HepG2 (cell line): ENCODE measurements at regions not wholly inside any gene's neighbourhood (a gene's known extent, or its start where the extent isn't known, plus 50 kb on each side); places are given as distances from the start of the nearest gene placed in this dataset.

Source experiments
- CBX1 ChIP-seq: IDR thresholded peaks from one replicate; pipeline ENCODE4 v1.6.1; 2016; ENCODE audit warnings: antibody characterized with exemption, low read depth
- CHD4 ChIP-seq: fragments of 200-600 bp; sonication (generic); IDR thresholded peaks from 2 replicates; pipeline ENCODE4 v1.7.0; 2017; ENCODE audit warnings: mild to moderate bottlenecking, low read length, borderline replicate concordance
- ELF1 ChIP-seq: sonication (generic); formaldehyde crosslinking; IDR thresholded peaks from 2 replicates; pipeline ENCODE4 v1.4.0; 2020; ENCODE audit warnings: missing genetic modification reagents
- HCFC1 ChIP-seq: fragments of 150-350 bp; IDR thresholded peaks from 2 replicates; pipeline ENCODE4 v1.6.1; 2014; ENCODE audit warnings: low read depth, low read length
- HOXA9 ChIP-seq: sonication (generic); formaldehyde crosslinking; IDR thresholded peaks from 2 replicates; pipeline ENCODE4 v1.8.1; 2022; ENCODE audit warnings: missing genetic modification reagents, mild to moderate bottlenecking, moderate library complexity, borderline replicate concordance
- NR2C2 ChIP-seq: sonication (generic); formaldehyde crosslinking; IDR thresholded peaks from 2 replicates; pipeline ENCODE4 v1.4.0; 2020; ENCODE audit warnings: missing genetic modification reagents, mild to moderate bottlenecking, moderate library complexity, borderline replicate concordance
- RBFOX2 ChIP-seq: fragments of 200-400 bp; formaldehyde crosslinking; IDR thresholded peaks from 2 replicates; pipeline ENCODE4 v1.6.1; 2017; ENCODE audit warnings: low read depth, mild to moderate bottlenecking, low read length
- SP140L ChIP-seq: sonication (generic); formaldehyde crosslinking; IDR thresholded peaks from 2 replicates; pipeline ENCODE4 v1.4.0; 2020; ENCODE audit warnings: missing genetic modification reagents, borderline replicate concordance
- SP4 ChIP-seq: sonication (generic); formaldehyde crosslinking; IDR thresholded peaks from 2 replicates; pipeline ENCODE4 v1.8.1; 2023; ENCODE audit warnings: mild to moderate bottlenecking, missing genetic modification reagents
- SUZ12 ChIP-seq: fragments of 150-350 bp; IDR thresholded peaks from 2 replicates; pipeline ENCODE4 v1.6.1; 2014; ENCODE audit warnings: low read depth, low read length
- TEAD3 ChIP-seq: optimal IDR thresholded peaks from 2 replicates; pipeline ENCODE3; 2016; ENCODE audit warnings: borderline replicate concordance
- ZBTB21 ChIP-seq: sonication (generic); formaldehyde crosslinking; IDR thresholded peaks from 2 replicates; pipeline ENCODE4 v1.4.0; 2020; ENCODE audit warnings: missing genetic modification reagents
- ZFP37 ChIP-seq: sonication (generic); formaldehyde crosslinking; IDR thresholded peaks from 2 replicates; pipeline ENCODE4 v1.4.0; 2020; ENCODE audit warnings: missing genetic modification reagents, borderline replicate concordance
- ZFX ChIP-seq: sonication (generic); formaldehyde crosslinking; IDR thresholded peaks from 2 replicates; pipeline ENCODE4 v1.4.0; 2020; ENCODE audit warnings: mild to moderate bottlenecking, low read depth, missing genetic modification reagents, moderate library complexity
- ZFY ChIP-seq: sonication (generic); formaldehyde crosslinking; IDR thresholded peaks from 2 replicates; pipeline ENCODE4 v1.4.0; 2020; ENCODE audit warnings: missing genetic modification reagents
- ZNF20 ChIP-seq: sonication (generic); formaldehyde crosslinking; IDR thresholded peaks from 2 replicates; pipeline ENCODE4 v1.4.0; 2020; ENCODE audit warnings: mild to moderate bottlenecking, moderate library complexity, missing genetic modification reagents
- TF ChIP-seq, protein P1 (sequence below): fragments of 450-650 bp; IDR thresholded peaks from 2 replicates; pipeline ENCODE4 v1.6.1; 2016
- TF ChIP-seq, protein P2 (sequence below): sonication (generic); formaldehyde crosslinking; IDR thresholded peaks from 2 replicates; pipeline ENCODE4 v1.4.0; 2020; ENCODE audit warnings: mild to moderate bottlenecking, missing genetic modification reagents
- TF ChIP-seq, protein P3 (sequence below): sonication (generic); formaldehyde crosslinking; IDR thresholded peaks from 2 replicates; pipeline ENCODE4 v1.5.0; 2020; ENCODE audit warnings: mild to moderate bottlenecking, missing genetic modification reagents
- TF ChIP-seq, protein P4 (sequence below): sonication (generic); formaldehyde crosslinking; IDR thresholded peaks from 2 replicates; pipeline ENCODE4 v1.4.0; 2020; ENCODE audit warnings: mild to moderate bottlenecking, missing genetic modification reagents, borderline replicate concordance
- TF ChIP-seq, protein P5 (sequence below): sonication (generic); formaldehyde crosslinking; IDR thresholded peaks from 2 replicates; pipeline ENCODE4 v1.4.0; 2020; ENCODE audit warnings: missing genetic modification reagents, borderline replicate concordance

DNA sequence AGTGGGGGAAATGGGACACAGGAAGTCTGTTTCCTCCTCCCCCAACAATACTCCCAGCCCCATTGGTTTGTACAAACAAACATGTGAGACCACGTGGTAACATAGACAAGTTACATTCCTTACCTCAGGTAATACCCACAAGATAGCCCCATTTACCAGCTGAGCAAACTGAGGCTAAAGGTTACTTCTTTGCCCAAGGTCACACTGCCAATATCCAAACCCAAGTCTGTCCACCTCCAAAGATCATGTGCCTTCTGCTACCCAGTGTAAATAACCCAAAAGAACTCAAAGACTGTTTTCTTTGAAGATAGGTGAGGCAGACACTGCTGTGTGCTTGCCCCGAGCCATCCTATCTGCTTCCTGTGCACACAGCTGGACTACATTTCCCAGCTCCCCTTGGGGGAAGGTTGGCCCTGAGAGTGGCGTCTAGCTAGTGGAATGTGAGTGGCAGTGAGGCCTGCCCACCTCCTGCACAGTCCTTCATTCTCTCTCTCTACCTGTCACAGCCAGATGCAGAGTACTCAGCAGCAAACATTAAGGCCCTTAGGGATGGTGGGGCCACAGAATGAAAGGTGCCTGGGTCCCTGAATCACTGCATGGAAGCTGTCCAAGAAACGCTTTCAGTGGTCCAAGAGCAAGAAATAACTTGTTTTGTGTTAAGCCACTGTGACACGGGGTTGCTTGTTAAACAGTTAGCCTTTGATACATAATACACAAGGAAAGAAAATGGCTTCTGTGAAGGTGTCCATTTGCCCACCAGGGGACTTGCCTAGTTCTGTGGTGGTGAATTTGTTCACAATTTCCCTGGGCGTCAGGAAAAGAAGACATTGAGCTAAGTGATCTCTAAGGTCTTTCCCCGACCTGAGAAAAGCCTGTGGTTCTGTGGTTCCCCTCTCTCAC lies 257.7 kb upstream of the NFE2L3 start (continued):
- TF ChIP-seq, protein P1, sequence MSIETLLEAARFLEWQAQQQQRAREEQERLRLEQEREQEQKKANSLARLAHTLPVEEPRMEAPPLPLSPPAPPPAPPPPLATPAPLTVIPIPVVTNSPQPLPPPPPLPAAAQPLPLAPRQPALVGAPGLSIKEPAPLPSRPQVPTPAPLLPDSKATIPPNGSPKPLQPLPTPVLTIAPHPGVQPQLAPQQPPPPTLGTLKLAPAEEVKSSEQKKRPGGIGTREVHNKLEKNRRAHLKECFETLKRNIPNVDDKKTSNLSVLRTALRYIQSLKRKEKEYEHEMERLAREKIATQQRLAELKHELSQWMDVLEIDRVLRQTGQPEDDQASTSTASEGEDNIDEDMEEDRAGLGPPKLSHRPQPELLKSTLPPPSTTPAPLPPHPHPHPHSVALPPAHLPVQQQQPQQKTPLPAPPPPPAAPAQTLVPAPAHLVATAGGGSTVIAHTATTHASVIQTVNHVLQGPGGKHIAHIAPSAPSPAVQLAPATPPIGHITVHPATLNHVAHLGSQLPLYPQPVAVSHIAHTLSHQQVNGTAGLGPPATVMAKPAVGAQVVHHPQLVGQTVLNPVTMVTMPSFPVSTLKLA = 0 out of 2 replicates have a peak, but pooled peaks have one; percentile 15
- TF ChIP-seq CHD4 = peak; percentile 68
- peak; percentile 68; the same call in 1 of the 2 replicates for TF ChIP-seq ELF1
- TF ChIP-seq SP140L (CRISPR knock-in tag) = no peak
- peak; percentile 53 for TF ChIP-seq TEAD3 (CRISPR knock-in tag)
- peak; percentile 38; the same call in 1 of the 2 replicates for TF ChIP-seq ZFY (CRISPR knock-in tag)
- TF ChIP-seq ZFX (CRISPR knock-in tag) = peak; percentile 56
- TF ChIP-seq, protein P2, sequence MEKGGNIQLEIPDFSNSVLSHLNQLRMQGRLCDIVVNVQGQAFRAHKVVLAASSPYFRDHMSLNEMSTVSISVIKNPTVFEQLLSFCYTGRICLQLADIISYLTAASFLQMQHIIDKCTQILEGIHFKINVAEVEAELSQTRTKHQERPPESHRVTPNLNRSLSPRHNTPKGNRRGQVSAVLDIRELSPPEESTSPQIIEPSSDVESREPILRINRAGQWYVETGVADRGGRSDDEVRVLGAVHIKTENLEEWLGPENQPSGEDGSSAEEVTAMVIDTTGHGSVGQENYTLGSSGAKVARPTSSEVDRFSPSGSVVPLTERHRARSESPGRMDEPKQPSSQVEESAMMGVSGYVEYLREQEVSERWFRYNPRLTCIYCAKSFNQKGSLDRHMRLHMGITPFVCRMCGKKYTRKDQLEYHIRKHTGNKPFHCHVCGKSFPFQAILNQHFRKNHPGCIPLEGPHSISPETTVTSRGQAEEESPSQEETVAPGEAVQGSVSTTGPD (CRISPR knock-in tag) = no peak
- TF ChIP-seq HOXA9 (CRISPR knock-in tag) = no peak
- TF ChIP-seq ZFP37 = no peak
- TF ChIP-seq HCFC1 = peak; percentile 66; the same call in 1 of the 2 replicates
- TF ChIP-seq SUZ12 = peak; percentile 42; the same call in 1 of the 2 replicates
- TF ChIP-seq, protein P3, sequence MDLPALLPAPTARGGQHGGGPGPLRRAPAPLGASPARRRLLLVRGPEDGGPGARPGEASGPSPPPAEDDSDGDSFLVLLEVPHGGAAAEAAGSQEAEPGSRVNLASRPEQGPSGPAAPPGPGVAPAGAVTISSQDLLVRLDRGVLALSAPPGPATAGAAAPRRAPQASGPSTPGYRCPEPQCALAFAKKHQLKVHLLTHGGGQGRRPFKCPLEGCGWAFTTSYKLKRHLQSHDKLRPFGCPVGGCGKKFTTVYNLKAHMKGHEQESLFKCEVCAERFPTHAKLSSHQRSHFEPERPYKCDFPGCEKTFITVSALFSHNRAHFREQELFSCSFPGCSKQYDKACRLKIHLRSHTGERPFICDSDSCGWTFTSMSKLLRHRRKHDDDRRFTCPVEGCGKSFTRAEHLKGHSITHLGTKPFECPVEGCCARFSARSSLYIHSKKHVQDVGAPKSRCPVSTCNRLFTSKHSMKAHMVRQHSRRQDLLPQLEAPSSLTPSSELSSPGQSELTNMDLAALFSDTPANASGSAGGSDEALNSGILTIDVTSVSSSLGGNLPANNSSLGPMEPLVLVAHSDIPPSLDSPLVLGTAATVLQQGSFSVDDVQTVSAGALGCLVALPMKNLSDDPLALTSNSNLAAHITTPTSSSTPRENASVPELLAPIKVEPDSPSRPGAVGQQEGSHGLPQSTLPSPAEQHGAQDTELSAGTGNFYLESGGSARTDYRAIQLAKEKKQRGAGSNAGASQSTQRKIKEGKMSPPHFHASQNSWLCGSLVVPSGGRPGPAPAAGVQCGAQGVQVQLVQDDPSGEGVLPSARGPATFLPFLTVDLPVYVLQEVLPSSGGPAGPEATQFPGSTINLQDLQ (CRISPR knock-in tag) = no peak
- no peak for TF ChIP-seq ZBTB21 (CRISPR knock-in tag)
- TF ChIP-seq ZNF20 (CRISPR knock-in tag) = no peak
- peak; percentile 29 for TF ChIP-seq CBX1
- TF ChIP-seq NR2C2 (CRISPR knock-in tag) = peak; percentile 53; the same call in 1 of the 2 replicates
- TF ChIP-seq RBFOX2 = no peak
- no peak for TF ChIP-seq SP4 (CRISPR knock-in tag)
- TF ChIP-seq, protein P4, sequence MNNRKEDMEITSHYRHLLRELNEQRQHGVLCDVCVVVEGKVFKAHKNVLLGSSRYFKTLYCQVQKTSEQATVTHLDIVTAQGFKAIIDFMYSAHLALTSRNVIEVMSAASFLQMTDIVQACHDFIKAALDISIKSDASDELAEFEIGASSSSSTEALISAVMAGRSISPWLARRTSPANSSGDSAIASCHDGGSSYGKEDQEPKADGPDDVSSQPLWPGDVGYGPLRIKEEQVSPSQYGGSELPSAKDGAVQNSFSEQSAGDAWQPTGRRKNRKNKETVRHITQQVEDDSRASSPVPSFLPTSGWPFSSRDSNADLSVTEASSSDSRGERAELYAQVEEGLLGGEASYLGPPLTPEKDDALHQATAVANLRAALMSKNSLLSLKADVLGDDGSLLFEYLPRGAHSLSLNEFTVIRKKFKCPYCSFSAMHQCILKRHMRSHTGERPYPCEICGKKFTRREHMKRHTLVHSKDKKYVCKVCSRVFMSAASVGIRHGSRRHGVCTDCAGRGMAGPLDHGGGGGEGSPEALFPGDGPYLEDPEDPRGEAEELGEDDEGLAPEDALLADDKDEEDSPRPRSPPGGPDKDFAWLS (CRISPR knock-in tag) = no peak
- TF ChIP-seq, protein P5, sequence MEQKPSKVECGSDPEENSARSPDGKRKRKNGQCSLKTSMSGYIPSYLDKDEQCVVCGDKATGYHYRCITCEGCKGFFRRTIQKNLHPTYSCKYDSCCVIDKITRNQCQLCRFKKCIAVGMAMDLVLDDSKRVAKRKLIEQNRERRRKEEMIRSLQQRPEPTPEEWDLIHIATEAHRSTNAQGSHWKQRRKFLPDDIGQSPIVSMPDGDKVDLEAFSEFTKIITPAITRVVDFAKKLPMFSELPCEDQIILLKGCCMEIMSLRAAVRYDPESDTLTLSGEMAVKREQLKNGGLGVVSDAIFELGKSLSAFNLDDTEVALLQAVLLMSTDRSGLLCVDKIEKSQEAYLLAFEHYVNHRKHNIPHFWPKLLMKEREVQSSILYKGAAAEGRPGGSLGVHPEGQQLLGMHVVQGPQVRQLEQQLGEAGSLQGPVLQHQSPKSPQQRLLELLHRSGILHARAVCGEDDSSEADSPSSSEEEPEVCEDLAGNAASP (CRISPR knock-in tag) = no peak
